Activated naive CD4-positive, alpha-beta T cell treated with anti-CD3 and anti-CD28 coated beads for 36 hours (primary cell): ENCODE measurements at regions not wholly inside any gene's neighbourhood (a gene's known extent, or its start where the extent isn't known, plus 50 kb on each side); places are given as distances from the start of the nearest gene placed in this dataset.

Experiments
- CTCF ChIA-PET: fragments of 350-600 bp; sonication (Branson Sonifier 250); formaldehyde crosslinking; loops from one replicate; lab custom pipeline; 2021; ENCODE audit warnings: antibody characterized with exemption; lab: Charles Lee
- DNase-seq: peaks from one replicate; pipeline ENCODE4 v3.0.0-alpha.2; 2020
- H3K27ac Mint-ChIP-seq: one replicate; pipeline ENCODE4 v1.8.0; 2021; ENCODE audit warnings: mild to moderate bottlenecking, mixed read lengths
- H3K27me3 Mint-ChIP-seq: one replicate; pipeline ENCODE4 v1.8.0; 2021; ENCODE audit warnings: low read depth, mixed read lengths
- H3K36me3 Mint-ChIP-seq: one replicate; pipeline ENCODE4 v1.8.0; 2021; ENCODE audit warnings: low read depth, mixed read lengths
- H3K4me1 Mint-ChIP-seq: one replicate; pipeline ENCODE4 v1.8.0; 2021; ENCODE audit warnings: low read depth, mixed read lengths
- H3K4me3 Mint-ChIP-seq: one replicate; pipeline ENCODE4 v1.8.0; 2021; ENCODE audit warnings: mild to moderate bottlenecking, moderate library complexity, mixed read lengths
- H3K9me3 Mint-ChIP-seq: one replicate; pipeline ENCODE4 v1.8.0; 2021; ENCODE audit warnings: mixed read lengths
- intact Hi-C: fragments of 100-400 bp; cut with micrococcal nuclease; formaldehyde crosslinking; loops from one replicate; pipeline ENCODE4 v1.15.1; 2023

DNA sequence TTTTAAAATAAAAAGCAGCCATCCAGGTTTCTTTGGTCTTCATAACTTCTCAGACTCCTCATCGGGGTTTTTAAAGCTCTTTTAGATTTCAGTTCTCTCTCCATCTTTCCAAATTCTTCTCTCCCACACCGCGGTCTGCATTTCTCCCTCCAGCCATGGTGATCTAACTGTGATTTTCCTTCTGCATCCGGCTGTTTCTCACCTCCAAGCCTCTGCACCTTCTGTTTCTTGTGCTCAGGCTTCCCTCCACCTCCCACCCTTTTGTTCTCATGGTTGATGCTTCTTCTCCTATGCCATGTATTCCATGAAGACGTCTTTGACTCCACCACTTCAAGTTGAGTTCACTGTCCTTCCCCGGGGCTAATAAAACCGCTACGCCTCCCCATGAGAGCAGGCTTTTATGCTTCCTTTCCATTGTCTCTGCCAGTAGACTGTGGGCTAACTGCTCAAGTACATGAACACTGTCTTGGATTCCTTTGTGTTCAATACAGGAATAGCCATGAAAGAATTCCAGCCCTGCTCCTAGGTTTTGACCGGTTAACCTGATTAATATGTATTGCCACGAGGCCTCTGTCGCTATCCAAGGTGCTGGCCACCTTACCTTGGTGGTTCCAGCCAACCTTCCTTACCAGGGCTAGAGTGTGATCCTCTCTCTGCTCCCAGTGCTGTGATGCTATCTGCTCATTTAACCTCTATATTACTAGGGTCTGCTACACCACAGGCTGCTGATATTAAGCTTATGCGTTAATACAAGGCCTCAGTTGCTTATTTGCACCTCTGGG lies 625.1 kb downstream of the HS3ST4 start:
- no peaks in the 10 kb centered on the region for H3K9me3 Mint-ChIP-seq
- intact Hi-C loops: no loop called here
- H3K4me3 Mint-ChIP-seq: no peak overlapping the region
- no peak overlapping the region for H3K27ac Mint-ChIP-seq
- peak; percentile 14 for DNase-seq
- CTCF ChIA-PET: no interaction called here
- no peaks in the 10 kb centered on the region for H3K36me3 Mint-ChIP-seq
- H3K27me3 Mint-ChIP-seq: peaks cover 9% of the 10 kb centered on the region
- no peaks in the 10 kb centered on the region for H3K4me1 Mint-ChIP-seq

DNA sequence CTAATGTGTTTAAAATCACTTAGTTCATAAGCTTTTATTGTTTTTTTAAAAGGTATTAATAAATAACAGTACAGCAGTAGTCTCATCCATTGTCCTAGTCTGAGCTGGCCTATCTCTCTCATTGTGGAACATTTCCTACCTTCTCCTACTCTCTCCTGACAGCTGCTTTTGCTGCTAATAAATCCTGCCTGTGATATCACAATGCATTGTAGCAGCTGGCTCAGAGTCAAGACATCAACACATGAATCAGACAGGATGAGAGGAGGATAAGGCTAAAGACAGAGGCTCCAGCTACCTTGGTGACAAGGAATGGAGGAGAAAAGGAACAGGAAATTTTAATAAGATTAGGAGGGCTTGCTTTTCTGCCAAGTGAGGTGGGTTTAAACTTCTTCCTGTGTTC lies 626.1 kb downstream of the HS3ST4 start:
- Mint-ChIP-seq H3K4me1 (no peaks in the 10 kb centered on the region), H3K27ac (no peak overlapping the region), H3K9me3 (no peaks in the 10 kb centered on the region), H3K4me3 (no peak overlapping the region), H3K27me3 (peaks cover 11% of the 10 kb centered on the region), H3K36me3 (no peaks in the 10 kb centered on the region)
- CTCF ChIA-PET: no interaction called here
- DNase-seq: no peak
- intact Hi-C loops: no loop called here

DNA sequence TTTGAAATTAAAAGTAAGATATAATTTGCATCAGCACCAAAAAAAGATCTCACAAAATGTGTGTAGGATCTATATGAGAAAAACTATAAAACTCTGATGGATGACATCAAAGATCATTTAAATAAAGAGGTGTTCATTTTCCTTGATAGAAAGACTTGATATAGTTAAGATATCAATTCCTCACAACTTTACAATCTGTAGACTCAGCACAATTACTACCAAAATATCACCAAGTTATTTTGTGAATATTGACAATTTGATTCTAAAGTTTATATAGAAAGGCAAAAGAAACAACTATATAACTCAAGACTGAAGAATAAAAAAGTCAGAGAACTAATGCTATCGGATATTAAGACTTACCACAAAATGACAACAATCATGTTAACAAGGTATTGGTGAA lies 638.9 kb downstream of the HS3ST4 start:
- intact Hi-C loops: no loop called here

DNA sequence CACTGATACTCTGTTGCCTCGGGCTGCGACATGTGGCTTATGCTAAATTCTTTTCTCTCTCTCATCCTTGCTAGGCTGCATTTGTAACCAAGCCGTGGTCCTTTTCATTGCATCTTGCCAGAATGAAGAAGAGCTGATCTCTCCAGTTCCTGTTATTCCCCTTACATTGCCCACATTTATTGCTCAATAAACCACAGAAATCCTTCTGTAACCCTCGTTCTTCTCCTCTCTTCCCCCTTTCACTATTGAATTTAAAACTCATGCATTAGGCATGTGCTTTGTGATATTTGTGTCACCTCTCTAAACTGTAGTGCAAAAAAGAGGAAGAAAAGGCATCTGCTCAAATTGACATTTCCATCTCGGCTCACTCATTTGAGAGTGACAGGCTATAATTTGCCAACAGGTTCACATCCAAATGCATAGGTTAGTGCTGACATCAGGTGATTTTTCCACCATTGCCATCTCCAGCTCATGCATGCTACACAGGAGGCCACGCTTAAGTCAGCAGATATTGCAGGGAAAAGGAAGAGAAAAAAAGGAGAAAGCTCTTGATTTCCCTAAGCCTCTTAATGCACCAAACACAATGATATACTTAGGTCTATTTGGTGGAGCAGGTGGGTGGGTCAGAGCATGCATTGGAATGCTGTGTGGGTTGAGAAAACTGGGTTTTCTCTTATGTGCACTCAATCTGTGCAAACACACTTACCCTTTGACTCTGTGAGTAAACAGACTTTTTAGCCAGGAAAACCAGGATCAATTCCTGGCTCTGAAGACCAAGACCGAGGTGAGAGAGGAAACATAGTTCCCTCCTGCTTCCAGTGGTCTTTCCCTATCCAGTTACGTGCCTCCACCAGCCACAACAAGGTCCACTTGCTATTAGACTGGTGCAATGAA lies 642.7 kb downstream of the HS3ST4 start:
- DNase-seq: no peak
- Mint-ChIP-seq H3K4me3 (no peak overlapping the region), H3K27me3 (peaks cover 11% of the 10 kb centered on the region), H3K4me1 (no peaks in the 10 kb centered on the region), H3K27ac (no peak overlapping the region), H3K9me3 (peaks cover under 1% of the 10 kb centered on the region), H3K36me3 (no peaks in the 10 kb centered on the region)
- intact Hi-C loops: no loop called here
- CTCF ChIA-PET: no interaction called here

More for the DNA sequence above, 638.9 kb downstream of the HS3ST4 start:
- Mint-ChIP-seq H3K27ac (no peak overlapping the region), H3K36me3 (no peaks in the 10 kb centered on the region), H3K4me1 (no peaks in the 10 kb centered on the region), H3K4me3 (no peak overlapping the region), H3K27me3 (peaks cover 7% of the 10 kb centered on the region), H3K9me3 (peaks cover 2% of the 10 kb centered on the region)
- CTCF ChIA-PET: no interaction called here
- no peak for DNase-seq

DNA sequence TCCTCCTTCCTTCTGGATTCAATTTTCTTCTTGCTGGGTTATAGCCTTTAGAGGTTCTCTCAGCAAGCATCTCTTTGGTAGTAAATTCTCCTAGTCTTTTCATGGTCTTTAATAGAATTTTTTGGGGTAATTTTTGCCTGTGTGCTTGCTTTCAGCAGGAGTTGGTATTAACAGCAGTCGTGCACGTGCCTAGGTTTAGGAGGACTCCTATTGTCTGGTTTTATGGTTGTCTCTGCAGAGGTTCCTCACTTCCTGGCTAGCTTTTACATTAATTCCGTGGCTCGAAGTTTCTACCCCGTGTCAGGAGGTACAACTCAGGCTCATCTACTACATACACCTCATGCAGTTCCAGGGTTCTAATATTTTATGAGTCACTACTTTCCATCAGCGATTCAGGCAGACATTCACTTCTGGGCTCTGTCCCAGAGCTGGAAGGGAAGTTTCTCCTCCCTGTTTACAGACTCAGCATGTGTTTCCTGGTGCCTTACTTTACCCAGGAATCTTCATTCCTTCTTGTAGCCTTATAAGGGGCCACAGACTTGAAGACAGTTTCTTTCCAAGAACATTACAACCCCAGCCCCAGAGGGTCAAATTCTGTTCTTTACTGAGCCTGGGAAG lies 643.6 kb downstream of the HS3ST4 start:
- Mint-ChIP-seq H3K4me1 (no peaks in the 10 kb centered on the region), H3K27me3 (peaks cover 9% of the 10 kb centered on the region), H3K27ac (no peak overlapping the region), H3K4me3 (no peak overlapping the region), H3K9me3 (no peaks in the 10 kb centered on the region), H3K36me3 (no peaks in the 10 kb centered on the region)
- intact Hi-C loops: no loop called here
- no peak for DNase-seq
- CTCF ChIA-PET: interaction anchor here (0.5 kb wide), 1 partner anchor 109 kb away, joined by 4 read pairs; no protein-coding TSS in a partner anchor

DNA sequence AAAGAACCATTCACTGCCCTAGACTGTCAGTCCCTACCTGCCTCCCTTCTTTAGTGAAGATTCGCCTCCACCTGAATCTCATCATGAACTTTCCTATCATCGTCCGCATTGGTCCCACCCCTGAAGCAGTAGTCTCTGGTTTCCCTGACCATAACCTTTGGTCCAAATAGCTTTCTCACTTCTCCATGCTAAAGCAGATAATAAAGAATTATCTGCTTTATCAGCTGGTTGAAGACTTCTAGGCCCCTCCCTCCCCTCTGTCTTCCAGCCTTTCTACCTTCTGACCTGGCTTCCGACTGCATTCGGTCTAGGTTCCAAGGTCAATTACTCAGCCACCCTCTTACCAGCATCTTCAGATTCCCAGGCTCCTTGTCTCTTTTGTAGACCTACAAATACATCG lies 650.9 kb downstream of the HS3ST4 start:
- intact Hi-C loops: no loop called here
- no peak overlapping the region for H3K27ac Mint-ChIP-seq
- no peak for DNase-seq
- no peaks in the 10 kb centered on the region for H3K36me3 Mint-ChIP-seq
- H3K27me3 Mint-ChIP-seq: peaks cover 3% of the 10 kb centered on the region
- no peaks in the 10 kb centered on the region for H3K9me3 Mint-ChIP-seq
- no peaks in the 10 kb centered on the region for H3K4me1 Mint-ChIP-seq
- no peak overlapping the region for H3K4me3 Mint-ChIP-seq
- CTCF ChIA-PET: no interaction called here

DNA sequence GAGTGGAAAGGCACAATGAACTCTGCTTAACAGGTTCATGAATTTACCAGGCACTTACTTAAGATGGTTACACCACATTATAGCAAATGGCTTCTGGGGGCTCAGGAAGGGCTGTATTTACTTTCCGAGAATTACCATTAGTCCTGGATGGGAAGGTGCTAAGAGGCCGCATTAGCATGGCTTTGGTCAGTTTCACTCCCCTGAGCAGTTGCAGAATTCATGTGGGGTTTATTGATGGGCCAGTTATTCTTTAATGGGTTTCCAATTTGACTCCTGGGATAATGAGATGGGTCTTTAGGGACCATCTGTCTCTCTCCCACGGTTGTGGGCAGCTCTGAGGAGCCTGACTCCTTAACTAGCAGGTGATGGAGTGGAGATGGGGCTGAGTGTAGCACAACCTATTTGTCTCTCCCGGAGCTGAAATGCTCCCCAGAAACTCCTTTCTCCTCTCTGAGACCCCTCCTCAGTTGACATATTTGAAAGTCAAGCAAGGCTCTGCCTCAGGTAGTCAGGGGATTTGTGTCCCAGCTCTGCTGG lies 652.5 kb downstream of the HS3ST4 start:
- DNase-seq: no peak
- H3K9me3 Mint-ChIP-seq: no peaks in the 10 kb centered on the region
- no peak overlapping the region for H3K27ac Mint-ChIP-seq
- H3K4me1 Mint-ChIP-seq: no peaks in the 10 kb centered on the region
- no peak overlapping the region for H3K4me3 Mint-ChIP-seq
- no peaks in the 10 kb centered on the region for H3K36me3 Mint-ChIP-seq
- intact Hi-C loops: no loop called here
- CTCF ChIA-PET: no interaction called here
- no peaks in the 10 kb centered on the region for H3K27me3 Mint-ChIP-seq

DNA sequence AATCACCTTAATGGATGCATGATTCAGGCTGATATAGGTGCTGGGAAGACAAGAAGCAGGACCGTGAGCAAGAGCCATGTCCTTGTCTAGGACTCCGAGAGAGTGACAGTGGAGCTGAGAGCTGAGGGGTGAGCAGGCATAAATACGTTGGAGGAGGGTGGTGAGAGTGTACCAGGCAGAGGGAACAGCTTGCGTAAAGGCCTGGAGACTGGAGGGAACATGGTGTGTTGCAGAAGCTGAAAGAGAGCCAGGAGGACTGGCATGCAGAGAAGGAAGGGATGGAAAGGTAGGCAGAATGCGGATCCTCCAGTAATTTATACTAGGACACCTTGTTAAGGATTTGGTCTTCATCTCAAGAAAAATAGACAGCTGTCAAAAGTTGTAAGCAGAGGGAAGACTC lies 653.2 kb downstream of the HS3ST4 start:
- intact Hi-C loops: no loop called here
- no peaks in the 10 kb centered on the region for H3K27me3 Mint-ChIP-seq
- H3K4me3 Mint-ChIP-seq: no peak overlapping the region
- H3K4me1 Mint-ChIP-seq: no peaks in the 10 kb centered on the region
- CTCF ChIA-PET: no interaction called here
- no peak for DNase-seq
- H3K27ac Mint-ChIP-seq: no peak overlapping the region
- H3K9me3 Mint-ChIP-seq: no peaks in the 10 kb centered on the region
- H3K36me3 Mint-ChIP-seq: no peaks in the 10 kb centered on the region

DNA sequence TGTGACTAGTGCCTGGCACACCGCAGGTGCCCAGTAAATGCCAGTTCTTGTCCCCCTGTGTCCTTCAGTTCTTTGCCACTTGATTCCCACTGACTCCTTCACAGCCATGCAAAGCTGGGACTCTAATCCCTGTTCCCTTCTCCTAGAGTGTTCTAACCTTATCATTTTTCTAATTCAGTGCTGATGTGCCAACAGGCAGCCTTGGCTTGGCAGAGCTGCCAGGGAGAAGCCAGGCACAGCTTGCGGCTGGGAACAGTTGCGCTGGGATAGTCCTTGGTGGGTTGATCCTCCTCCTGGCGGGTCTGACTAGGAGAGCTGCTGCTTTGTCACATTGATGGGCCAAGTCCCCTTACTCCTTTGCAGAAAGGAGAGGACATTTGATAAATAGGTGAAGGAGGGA lies 654.2 kb downstream of the HS3ST4 start:
- no peak for DNase-seq
- Mint-ChIP-seq H3K36me3 (no peaks in the 10 kb centered on the region), H3K27ac (no peak overlapping the region), H3K9me3 (no peaks in the 10 kb centered on the region), H3K4me1 (no peaks in the 10 kb centered on the region), H3K4me3 (no peak overlapping the region), H3K27me3 (no peaks in the 10 kb centered on the region)
- intact Hi-C loops: no loop called here
- CTCF ChIA-PET: no interaction called here

DNA sequence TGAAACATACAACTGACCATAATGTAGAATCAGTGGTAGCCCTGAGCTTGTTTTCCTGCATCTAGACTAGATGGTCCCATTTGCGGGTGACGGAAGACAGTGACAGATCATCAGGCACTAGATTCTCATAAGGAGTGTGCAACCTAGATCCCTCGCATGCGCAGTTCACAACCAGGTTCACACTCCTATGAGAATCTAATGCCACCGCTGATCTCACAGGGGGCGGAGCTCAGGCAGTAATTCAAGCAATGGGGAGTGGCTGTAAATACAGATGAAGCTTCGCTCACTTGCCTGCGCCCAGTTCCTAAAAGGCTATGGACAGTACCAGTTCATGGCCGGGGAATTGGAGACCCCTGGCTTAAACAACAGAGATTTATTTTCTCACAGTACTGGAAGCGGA lies 656.3 kb downstream of the HS3ST4 start:
- CTCF ChIA-PET: no interaction called here
- Mint-ChIP-seq H3K36me3 (no peaks in the 10 kb centered on the region), H3K4me3 (no peak overlapping the region), H3K27me3 (peaks cover 8% of the 10 kb centered on the region), H3K4me1 (no peaks in the 10 kb centered on the region), H3K27ac (no peak overlapping the region), H3K9me3 (no peaks in the 10 kb centered on the region)
- DNase-seq: no peak
- intact Hi-C loops: no loop called here

DNA sequence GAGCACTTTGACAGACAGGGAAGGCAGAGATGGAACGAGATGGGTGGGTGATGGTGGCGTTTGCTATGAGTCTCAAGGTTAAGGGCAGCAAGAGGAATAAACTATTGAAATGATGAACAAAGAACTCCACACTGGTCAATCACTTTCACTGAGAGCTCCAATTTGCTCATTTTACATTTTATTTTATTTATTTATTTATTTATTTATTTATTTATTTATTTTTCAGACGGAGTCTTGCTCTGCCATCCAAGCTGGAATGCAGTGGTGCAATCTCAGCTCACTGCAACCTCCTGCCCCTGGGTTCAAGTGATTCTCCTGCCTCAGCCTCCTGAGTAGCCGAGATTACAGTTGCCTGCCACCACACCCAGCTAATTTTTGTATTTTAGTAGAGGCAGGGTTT lies 669.1 kb downstream of the HS3ST4 start:
- DNase-seq: no peak
- no peak overlapping the region for H3K4me3 Mint-ChIP-seq
- H3K27ac Mint-ChIP-seq: no peak overlapping the region
- no peaks in the 10 kb centered on the region for H3K36me3 Mint-ChIP-seq
- no peaks in the 10 kb centered on the region for H3K4me1 Mint-ChIP-seq
- intact Hi-C loops: no loop called here
- CTCF ChIA-PET: interaction anchor here (0.6 kb wide), 1 partner anchor 10 kb away, joined by 3 read pairs; no protein-coding TSS in a partner anchor
- H3K9me3 Mint-ChIP-seq: peaks cover 6% of the 10 kb centered on the region
- H3K27me3 Mint-ChIP-seq: peaks cover 10% of the 10 kb centered on the region

DNA sequence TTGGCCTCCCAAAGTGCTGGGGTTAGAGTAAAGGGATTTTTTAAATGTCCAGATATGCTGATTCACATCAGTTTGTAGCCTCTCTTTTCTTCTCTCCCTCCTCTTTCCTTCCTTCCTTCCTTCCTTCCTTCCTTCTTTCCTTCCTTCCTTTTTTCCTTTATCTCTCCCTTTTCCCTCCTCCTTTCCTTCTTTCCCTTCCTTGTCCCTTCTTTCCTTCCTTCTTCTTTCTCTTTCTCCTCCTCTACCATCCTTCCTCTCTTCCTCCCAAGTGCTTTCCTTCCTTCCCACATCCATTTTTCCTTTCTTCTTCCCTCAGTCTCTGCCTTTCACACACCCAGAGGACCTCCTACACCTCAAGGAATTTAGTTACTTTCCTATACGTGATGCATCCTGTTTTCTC lies 671.8 kb downstream of the HS3ST4 start:
- H3K9me3 Mint-ChIP-seq: no peaks in the 10 kb centered on the region
- CTCF ChIA-PET: interaction anchor here (0.7 kb wide), 1 partner anchor 9 kb away, joined by 3 read pairs; no protein-coding TSS in a partner anchor

More for the DNA sequence above, 671.8 kb downstream of the HS3ST4 start:
- intact Hi-C loops: no loop called here
- no peak overlapping the region for H3K27ac Mint-ChIP-seq
- H3K4me3 Mint-ChIP-seq: no peak overlapping the region
- no peaks in the 10 kb centered on the region for H3K4me1 Mint-ChIP-seq
- peaks cover 17% of the 10 kb centered on the region for H3K27me3 Mint-ChIP-seq
- H3K36me3 Mint-ChIP-seq: no peaks in the 10 kb centered on the region
- DNase-seq: no peak
